GM13977 (cell line): ENCODE measurements at regions not wholly inside any gene's neighbourhood (a gene's known extent, or its start where the extent isn't known, plus 50 kb on each side); places are given as distances from the start of the nearest gene placed in this dataset.

Source experiments
- DNase-seq: peaks from one replicate; pipeline ENCODE4 v3.0.0; 2012; ENCODE audit warnings: low spot score
- in situ Hi-C: fragments of 300-500 bp; cut with MboI; formaldehyde crosslinking; loops from one replicate; pipeline ENCODE4 v1.12.0; 2022; ENCODE audit warnings: low sequenced_read_pairs, low pct_unique_long_range_greater_than_20kb, mixed read lengths, inconsistent platforms; ENCODE audit not compliant: unreplicated experiment
- TF ChIP-seq, protein P1 (sequence below): IDR thresholded peaks from 2 replicates; pipeline ENCODE4 v1.5.1; 2012; ENCODE audit warnings: mild to moderate bottlenecking, control low read depth; ENCODE audit not compliant: insufficient read depth; ENCODE audit errors: extremely low read depth, missing control alignments

DNA sequence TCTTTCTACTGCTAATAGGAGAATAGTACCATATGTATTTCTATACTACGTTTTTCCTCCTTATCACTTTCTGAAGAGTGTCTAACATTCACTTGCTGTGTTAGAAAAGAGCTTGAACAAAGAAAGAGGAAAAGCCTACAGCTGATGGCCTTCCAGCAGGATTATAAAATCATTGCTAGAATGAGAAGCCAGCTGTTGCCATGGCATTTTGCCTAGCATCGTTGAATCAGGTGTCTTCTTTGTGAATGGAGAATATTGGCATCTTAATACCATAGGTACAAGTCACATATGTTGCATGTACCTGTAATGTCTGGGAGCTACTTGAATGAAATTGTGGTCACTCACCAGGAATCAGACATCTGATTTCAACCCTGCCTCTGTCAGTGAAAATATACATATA lies 1174.9 kb downstream of the PCDH17 start:
- in situ Hi-C loops: no loop called here
- no peak for DNase-seq
- TF ChIP-seq, protein P1, sequence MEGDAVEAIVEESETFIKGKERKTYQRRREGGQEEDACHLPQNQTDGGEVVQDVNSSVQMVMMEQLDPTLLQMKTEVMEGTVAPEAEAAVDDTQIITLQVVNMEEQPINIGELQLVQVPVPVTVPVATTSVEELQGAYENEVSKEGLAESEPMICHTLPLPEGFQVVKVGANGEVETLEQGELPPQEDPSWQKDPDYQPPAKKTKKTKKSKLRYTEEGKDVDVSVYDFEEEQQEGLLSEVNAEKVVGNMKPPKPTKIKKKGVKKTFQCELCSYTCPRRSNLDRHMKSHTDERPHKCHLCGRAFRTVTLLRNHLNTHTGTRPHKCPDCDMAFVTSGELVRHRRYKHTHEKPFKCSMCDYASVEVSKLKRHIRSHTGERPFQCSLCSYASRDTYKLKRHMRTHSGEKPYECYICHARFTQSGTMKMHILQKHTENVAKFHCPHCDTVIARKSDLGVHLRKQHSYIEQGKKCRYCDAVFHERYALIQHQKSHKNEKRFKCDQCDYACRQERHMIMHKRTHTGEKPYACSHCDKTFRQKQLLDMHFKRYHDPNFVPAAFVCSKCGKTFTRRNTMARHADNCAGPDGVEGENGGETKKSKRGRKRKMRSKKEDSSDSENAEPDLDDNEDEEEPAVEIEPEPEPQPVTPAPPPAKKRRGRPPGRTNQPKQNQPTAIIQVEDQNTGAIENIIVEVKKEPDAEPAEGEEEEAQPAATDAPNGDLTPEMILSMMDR: no peak

DNA sequence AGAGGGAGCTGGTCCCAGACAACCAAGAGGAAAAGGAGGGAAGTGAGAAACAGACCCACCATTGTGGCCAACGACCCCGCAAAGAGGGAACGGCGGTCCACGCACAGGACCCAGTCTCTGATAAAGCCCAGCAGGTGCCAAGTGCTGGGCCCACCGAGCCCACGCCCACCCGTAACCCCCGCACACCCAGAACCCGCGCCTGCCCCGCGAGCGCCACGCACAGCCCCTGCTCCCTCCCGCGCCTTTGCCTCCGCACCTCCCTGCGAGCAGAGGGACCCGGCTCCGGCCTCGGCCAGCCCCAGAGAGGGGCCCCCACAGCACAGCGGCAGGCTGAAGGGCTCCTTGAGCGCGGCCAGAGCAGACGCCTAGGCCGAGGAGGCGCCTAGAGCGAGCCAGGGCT lies 1192.2 kb downstream of the PCDH17 start:
- TF ChIP-seq, protein P1: no peak
- in situ Hi-C loops: no loop called here
- DNase-seq: no peak

DNA sequence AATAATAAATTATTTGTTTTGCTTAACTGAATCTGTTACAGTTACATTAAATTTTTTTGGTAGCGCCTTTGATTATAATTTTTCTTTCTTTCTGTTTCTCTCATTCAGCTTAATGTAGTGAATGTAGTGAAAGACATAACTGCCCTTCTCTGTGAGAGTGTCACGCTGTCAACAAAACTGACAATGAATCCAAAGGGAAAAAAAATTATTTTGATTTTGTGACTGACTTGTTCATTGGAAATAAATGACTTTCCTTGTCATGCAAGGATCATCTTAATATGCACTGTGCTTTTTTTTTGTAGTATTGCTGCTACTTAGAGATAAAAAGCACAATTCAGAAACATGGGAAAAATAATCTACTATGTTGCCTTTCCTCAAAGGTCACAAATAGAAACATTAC lies 1196.4 kb downstream of the PCDH17 start:
- in situ Hi-C loops: no loop called here
- TF ChIP-seq, protein P1: no peak
- DNase-seq: no peak

DNA sequence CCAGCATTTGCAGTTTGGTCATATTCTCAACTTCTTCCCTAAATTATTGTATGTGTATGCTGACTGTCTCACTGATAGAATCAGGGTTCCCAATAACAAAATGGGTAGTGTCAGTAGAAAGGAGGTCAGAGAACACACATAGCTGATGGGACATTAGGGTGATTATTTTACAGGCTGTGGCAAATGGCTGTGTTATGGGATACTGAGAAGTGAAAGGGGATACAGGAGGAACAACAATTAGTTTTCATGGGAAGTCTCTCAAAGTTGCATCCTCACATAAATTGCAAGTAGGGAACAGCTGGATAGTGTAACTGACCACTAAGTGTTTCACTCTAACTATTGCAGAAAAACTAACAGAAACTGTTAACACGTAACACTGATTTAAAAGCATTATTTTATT lies 1199.3 kb downstream of the PCDH17 start:
- TF ChIP-seq, protein P1: no peak
- no peak for DNase-seq
- in situ Hi-C loops: no loop called here

DNA sequence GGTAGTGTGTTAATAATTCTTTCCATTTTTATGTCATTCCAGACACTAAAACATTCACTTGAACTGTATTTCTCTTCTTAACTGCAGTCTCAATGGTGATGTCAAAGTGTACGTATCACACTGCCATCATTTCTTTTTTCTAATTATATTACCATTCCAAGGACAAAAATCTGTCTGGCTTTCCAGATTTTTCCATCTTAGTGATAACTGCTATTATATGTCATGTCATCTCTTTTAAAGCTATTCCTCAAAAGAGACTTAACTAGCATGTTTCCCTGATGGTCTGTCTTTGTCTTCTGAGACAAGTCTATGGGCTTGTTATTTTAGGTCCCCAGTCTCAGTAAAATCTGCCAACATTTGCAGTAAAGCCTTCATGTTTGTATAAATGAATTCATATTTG lies 1207.1 kb downstream of the PCDH17 start:
- in situ Hi-C loops: no loop called here
- TF ChIP-seq, protein P1: no peak
- no peak for DNase-seq

DNA sequence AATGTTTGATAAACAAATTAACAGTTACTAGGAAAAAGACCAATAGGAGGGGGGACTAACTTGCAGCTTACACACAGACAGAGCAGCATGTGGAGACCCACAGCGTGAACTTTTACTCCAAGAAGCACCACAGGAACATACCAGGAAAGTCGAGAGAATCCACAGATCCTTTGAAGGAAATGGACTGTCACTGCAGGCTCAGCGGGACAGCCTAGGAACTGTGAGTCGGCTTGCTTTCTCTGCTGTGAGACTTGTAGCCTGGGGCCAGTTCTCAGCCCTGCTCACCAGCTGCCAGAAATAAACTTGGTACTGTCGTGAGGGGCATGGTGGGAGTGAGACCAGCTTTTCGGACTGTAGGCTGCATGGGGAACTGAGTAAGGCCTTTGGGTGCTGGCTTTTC lies 1211.5 kb downstream of the PCDH17 start:
- no peak for DNase-seq
- in situ Hi-C loops: no loop called here
- TF ChIP-seq, protein P1: no peak

DNA sequence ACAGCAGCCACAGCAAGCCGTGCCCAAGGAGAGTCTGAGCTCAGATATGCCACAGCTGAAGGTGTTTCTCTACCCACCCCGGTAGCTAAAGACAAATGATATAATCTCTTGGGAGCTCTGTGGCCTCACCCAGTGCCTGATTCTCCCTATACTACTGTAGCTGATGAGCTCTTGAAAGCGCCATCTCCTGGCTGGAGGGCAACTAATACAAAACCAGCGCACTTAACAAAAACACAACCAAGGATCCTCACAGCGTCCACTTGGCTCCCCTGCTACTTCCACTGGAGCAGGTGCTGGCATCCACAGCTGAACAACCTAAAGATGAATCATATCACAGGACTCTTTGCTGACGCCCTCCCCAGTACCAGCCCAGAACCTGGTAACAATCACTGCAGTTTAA lies 1212.0 kb downstream of the PCDH17 start:
- TF ChIP-seq, protein P1: no peak
- in situ Hi-C loops: no loop called here
- DNase-seq: no peak
